HT-29 (cell line): ENCODE measurements at regions not wholly inside any gene's neighbourhood (a gene's known extent, or its start where the extent isn't known, plus 50 kb on each side); places are given as distances from the start of the nearest gene placed in this dataset.
"Not testable (repeated sequence)": the region's sequence is repeated elsewhere in the genome, so short reads cannot be mapped to it uniquely, and the experiment has no call there.

Experiments used
- DNase-seq: peaks from one replicate; pipeline ENCODE4 v3.0.0-alpha.2; 2015; ENCODE audit warnings: low spot score

GRCh38 chr15:60259469-60259868 lies 138.3 kb downstream of the ANXA2 start:
- no peak for DNase-seq

GRCh38 chr15:60264088-60264487 lies 133.7 kb downstream of the ANXA2 start:
- DNase-seq, result no peak

DNA sequence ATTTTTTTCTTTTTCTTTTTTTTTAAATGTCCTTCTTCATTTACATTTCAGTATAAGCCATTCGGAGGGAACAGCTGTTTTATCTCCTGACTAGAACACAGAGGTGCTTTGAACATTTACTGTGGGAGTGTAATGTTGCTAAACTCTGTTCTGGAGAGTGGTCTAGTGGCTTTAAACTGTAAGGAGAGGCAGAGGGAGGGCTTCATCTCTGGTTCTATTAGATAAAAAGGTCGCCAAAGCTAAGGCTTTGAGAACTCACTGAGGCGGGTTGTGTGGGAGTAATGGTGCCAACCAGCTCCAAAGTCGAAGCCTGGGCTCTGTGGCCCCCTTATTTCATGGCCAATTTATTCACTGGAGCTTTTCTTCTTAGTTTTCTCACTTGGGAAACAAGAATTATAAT lies 133.2 kb downstream of the ANXA2 start:
- no peak for DNase-seq

DNA sequence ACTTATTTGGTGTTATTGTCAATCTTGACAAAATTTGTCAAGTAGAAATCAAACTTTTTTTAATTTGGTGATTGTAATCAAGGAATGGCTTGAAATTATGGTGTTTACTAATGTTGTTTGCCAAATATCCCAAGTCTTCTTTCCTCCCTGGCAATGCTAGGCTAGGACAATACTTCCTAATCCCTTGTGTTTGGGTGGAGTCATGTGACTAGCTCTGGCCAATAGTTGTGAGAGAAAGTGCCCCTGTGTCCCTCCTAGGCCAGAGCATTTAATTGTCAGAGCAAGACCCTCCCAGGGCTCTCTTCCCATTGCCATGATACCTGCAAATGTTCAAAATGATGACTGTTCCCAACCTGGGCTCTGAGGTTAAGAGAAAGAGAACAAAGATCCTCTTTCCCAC lies 132.7 kb downstream of the ANXA2 start:
- no peak for DNase-seq

- DNase-seq, result peak; percentile 12
Observed at GRCh38 chr15:60272623-60273022, 125.2 kb downstream of the ANXA2 start.

DNA sequence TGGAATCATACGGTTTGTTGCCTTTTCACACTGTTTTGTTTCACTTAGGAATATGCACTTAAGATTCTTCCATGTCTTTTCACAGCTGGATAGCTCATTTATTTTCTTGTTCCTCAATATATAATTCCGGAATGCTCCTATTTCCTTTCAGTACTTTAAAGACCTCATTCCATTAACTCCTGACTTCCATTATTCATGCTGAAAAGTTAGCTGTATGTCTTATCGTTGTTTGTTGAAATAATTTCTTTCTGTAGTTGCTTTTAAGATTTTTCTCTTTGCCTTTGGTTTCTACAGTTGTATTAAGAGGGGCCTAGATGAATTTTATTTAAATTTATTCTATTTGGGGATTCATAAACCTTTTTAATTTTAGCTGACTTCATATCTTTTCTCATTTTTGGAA lies 122.2 kb downstream of the ANXA2 start:
- DNase-seq, result no peak

DNA sequence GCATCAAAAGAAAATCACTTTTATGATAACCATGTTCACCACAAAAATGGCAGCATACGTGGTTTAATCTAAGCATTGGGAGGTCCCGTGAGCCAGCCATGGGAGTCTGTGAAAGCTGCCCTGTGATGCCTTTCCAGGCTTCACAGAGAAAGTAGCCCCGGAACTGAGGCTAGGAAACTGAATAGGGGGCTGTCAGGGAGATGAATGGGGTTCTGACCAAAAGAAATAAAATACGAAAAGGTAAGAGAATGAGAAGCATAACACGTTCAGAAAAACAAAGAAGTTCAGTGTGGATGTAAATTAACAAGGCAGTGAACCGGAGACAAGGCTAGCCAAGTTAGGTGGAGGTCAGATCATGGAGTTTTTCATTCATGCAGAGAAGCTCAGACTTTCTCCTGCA lies 118.9 kb downstream of the ANXA2 start:
- no peak for DNase-seq

DNA sequence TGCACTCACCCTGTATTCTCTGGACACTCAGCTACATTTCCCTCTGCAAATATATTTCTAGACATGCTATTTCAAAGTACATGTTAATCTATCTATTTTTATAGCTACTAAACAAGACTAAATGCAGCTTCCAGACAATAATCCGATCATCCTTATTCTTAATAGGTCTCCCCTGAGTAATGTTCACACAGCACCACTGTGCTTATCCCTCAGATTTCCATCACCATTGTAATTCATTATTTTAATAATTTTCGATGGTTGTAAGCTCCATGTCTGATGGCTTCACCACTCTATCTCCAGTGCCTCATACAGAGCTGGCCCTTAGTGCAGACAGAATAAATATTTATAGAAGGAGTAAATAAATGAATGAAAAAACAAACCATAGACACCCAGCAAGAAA lies 117.5 kb downstream of the ANXA2 start:
- no peak for DNase-seq

DNA sequence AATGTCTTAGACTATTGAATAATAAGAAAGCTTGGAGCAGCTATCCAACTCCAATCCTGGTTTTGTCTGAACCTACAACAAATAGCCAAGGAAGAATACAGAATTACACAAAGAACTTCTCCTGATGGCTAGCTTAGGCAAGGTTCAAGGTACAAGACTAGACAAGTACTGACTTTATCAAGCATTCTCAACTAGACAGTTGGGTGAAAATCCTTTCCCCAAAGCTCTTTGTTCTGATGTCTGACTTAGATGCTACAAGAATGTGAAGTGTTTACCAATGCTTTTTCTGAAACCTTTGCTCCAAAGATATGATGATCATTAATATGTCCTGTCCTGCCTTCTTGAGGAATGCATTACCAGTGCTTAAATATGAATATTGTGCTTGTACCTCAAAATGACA lies 113.8 kb downstream of the ANXA2 start:
- DNase-seq, result no peak

DNA sequence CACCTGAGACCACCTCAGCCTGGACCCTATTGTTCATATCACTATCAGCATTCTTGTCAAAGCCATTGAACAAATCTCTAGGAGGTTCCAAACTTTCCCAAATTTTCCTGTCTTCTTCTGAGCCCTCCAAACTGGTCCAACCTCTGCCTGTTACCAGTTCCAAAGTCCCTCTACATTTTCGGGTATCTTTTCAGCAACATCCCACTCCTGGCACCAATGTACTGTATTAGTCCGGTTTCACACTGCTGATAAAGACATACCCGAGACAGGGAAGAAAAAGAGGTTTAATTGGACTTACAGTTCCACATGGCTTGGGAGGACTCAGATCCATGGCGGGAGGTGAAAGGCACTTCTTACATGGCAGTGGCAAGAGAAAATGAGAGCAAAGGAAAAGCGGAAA lies 101.9 kb downstream of the ANXA2 start:
- not testable (repeated sequence) for DNase-seq

DNA sequence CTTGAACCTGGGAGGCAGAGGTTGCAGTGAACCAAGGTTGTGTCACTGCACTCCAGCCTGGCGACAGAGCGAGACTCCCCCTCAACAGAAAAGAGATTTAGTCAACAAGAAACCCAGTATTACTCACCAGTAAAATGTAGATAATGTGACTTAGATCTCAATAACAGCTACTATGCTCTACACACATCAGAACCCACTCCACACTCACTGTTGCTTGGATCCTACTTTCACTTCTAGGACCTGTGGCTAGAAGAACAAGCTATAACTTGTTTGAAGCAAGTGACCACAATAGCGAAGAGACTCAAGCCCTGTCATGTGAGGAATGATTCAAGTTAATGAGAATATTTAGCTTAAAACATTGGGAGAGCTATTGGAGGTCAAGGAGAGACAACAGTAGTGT lies 100.7 kb downstream of the ANXA2 start:
- DNase-seq, result no peak
